A549 (cell line): ENCODE measurements at regions not wholly inside any gene's neighbourhood (a gene's known extent, or its start where the extent isn't known, plus 50 kb on each side); places are given as distances from the start of the nearest gene placed in this dataset.

Experiments used
- ATAC-seq, 2 experiments: fragments of 200-7000 bp in 1 of 2; fragments of >200 bp in 1 of 2; cut with Nextera tagmentation in 1 of 2; cut with Tn5 transposase in 1 of 2; 3 replicates each; pipeline versions ENCODE4 v1.8.0 to v1.9.1; 2018 to 2020; ENCODE audit warnings: mild to moderate bottlenecking in 1 of 2, moderate library complexity in 1 of 2
- CTCF ChIA-PET: fragments of 300-600 bp; sonication (Branson Sonifier 250); formaldehyde crosslinking; extraction: SDS; loops from one replicate; lab custom pipeline; 2021; ENCODE audit warnings: antibody characterized with exemption, inconsistent platforms; lab: Yijun Ruan, JAX
- POLR2A ChIA-PET: fragments of 350-600 bp; formaldehyde crosslinking; extraction: SDS; loops from one replicate; lab custom pipeline; 2021; ENCODE audit warnings: antibody characterized with exemption, inconsistent platforms; lab: Yijun Ruan, JAX
- DNase-seq, 2 experiments: peaks; one replicate each; pipeline versions ENCODE4 v3.0.0 to v3.0.0-alpha.2; 2011 to 2016; ENCODE audit warnings: low read depth in 1 of 2, low spot score in 1 of 2
- FAIRE-seq: peaks from 2 replicates; lab custom pipeline; 2011; peaks lifted over from hg19 to GRCh38; lab: Jason Lieb, UNC
- H3K27ac ChIP-seq, 2 experiments: fragments of >200 bp; sonication (Bioruptor Twin); formaldehyde crosslinking; 3 replicates each; pipeline ENCODE4 v1.5.1; 2016 to 2017
- H3K4me1 ChIP-seq: fragments of >200 bp; sonication (Bioruptor Twin); formaldehyde crosslinking; 3 replicates; pipeline ENCODE4 v1.6.1; 2016
- H3K4me2 ChIP-seq: fragments of >200 bp; sonication (Bioruptor Twin); formaldehyde crosslinking; 3 replicates; pipeline ENCODE4 v1.6.1; 2016
- H3K4me3 ChIP-seq: fragments of >200 bp; sonication (Bioruptor Twin); formaldehyde crosslinking; 3 replicates; pipeline ENCODE4 v1.5.1; 2016
- H3K9me3 ChIP-seq: fragments of >200 bp; sonication (Bioruptor Twin); formaldehyde crosslinking; 3 replicates; pipeline ENCODE4 v1.6.1; 2016
- BHLHE40 ChIP-seq: IDR thresholded peaks from 2 replicates; pipeline ENCODE4 v1.6.1; 2012; ENCODE audit warnings: low read depth, low read length, inconsistent platforms
- CBX8 ChIP-seq: fragments of 200-600 bp; sonication (generic); IDR thresholded peaks from 2 replicates; pipeline ENCODE4 v1.6.1; 2016
- CEBPB ChIP-seq, 2 experiments: fragments of >200 bp in 1 of 2; sonication (Bioruptor Twin) in 1 of 2; formaldehyde crosslinking in 1 of 2; IDR thresholded peaks; 2 replicates each; pipeline ENCODE4 v1.6.1; 2012 to 2016
- CTCF ChIP-seq: fragments of >200 bp; sonication (Bioruptor Twin); formaldehyde crosslinking; IDR thresholded peaks from 3 replicates; pipeline ENCODE4 v1.5.1; 2016
- EHF ChIP-seq: fragments of 250-450 bp; sonication (Bioruptor Pico); IDR thresholded peaks from 2 replicates; pipeline ENCODE4 v1.5.0; 2020; ENCODE audit warnings: mild to moderate bottlenecking
- ESRRA ChIP-seq: fragments of 150-350 bp; IDR thresholded peaks from 2 replicates; pipeline ENCODE4 v1.6.1; 2014; ENCODE audit warnings: mild to moderate bottlenecking, low read length, borderline replicate concordance
- FOXS1 ChIP-seq: fragments of 250-450 bp; sonication (Bioruptor Pico); IDR thresholded peaks from 2 replicates; pipeline ENCODE4 v1.5.0; 2020; ENCODE audit warnings: mild to moderate bottlenecking, moderate library complexity
- GATA3 ChIP-seq: IDR thresholded peaks from 2 replicates; pipeline ENCODE4 v1.6.1; 2012; ENCODE audit warnings: borderline replicate concordance
- HMGXB4 ChIP-seq: fragments of 250-450 bp; sonication (Bioruptor Pico); IDR thresholded peaks from 2 replicates; pipeline ENCODE4 v1.5.0; 2021; ENCODE audit warnings: mild to moderate bottlenecking, moderate library complexity, borderline replicate concordance
- HOXB13 ChIP-seq: fragments of 250-450 bp; sonication (Bioruptor Pico); IDR thresholded peaks from 2 replicates; pipeline ENCODE4 v1.5.0; 2020; ENCODE audit warnings: low read depth, mild to moderate bottlenecking, moderate library complexity
- KDM1A ChIP-seq: fragments of 200-600 bp; sonication (generic); IDR thresholded peaks from 2 replicates; pipeline ENCODE4 v1.6.1; 2016; ENCODE audit warnings: low read depth, mild to moderate bottlenecking
- MAFK ChIP-seq: fragments of 450-650 bp; IDR thresholded peaks from 2 replicates; pipeline ENCODE4 v1.6.1; 2014; ENCODE audit not compliant: partially characterized antibody
- MAZ ChIP-seq: fragments of 150-350 bp; IDR thresholded peaks from 2 replicates; pipeline ENCODE4 v1.6.1; 2014; ENCODE audit warnings: antibody characterized with exemption, low read depth, low read length, borderline replicate concordance
- MYC ChIP-seq: IDR thresholded peaks from 2 replicates; pipeline ENCODE4 v1.6.1; 2012; ENCODE audit warnings: mild to moderate bottlenecking, inconsistent platforms, low read length, improper control_type of control experiment, borderline replicate concordance
- NFE2L2 ChIP-seq: fragments of 150-350 bp; conservative IDR thresholded peaks from 2 replicates; pipeline ENCODE4 v1.6.1; 2014; ENCODE audit warnings: low read length
- NPAS2 ChIP-seq: fragments of 250-450 bp; sonication (Bioruptor Pico); IDR thresholded peaks from 2 replicates; pipeline ENCODE4 v1.8.0; 2022; ENCODE audit warnings: mild to moderate bottlenecking, moderate library complexity, borderline replicate concordance
- PHF8 ChIP-seq: fragments of 200-600 bp; sonication (generic); IDR thresholded peaks from 2 replicates; pipeline ENCODE4 v1.6.1; 2016; ENCODE audit warnings: low read depth, mild to moderate bottlenecking, antibody characterized with exemption, moderate library complexity, borderline replicate concordance
- POLR2AphosphoS2 ChIP-seq: conservative IDR thresholded peaks from 2 replicates; pipeline ENCODE4 v1.6.1; 2012; ENCODE audit warnings: low read length, improper control_type of control experiment, inconsistent platforms
- RAD21 ChIP-seq, 2 experiments: fragments of >200 bp in 1 of 2; sonication (Bioruptor Twin) in 1 of 2; formaldehyde crosslinking in 1 of 2; IDR thresholded peaks in 1 of 2; conservative IDR thresholded peaks in 1 of 2; 2 replicates in 1 of 2; 3 replicates in 1 of 2; pipeline ENCODE4 v1.6.1; 2012 to 2018; ENCODE audit warnings: inconsistent platforms in 1 of 2
- RFX5 ChIP-seq: fragments of 450-650 bp; IDR thresholded peaks from 2 replicates; pipeline ENCODE4 v1.7.1; 2014; ENCODE audit warnings: antibody characterized with exemption, mild to moderate bottlenecking, moderate library complexity
- SMC3 ChIP-seq: fragments of >200 bp; sonication (Bioruptor Twin); formaldehyde crosslinking; IDR thresholded peaks from 3 replicates; pipeline ENCODE4 v1.6.1; 2018; ENCODE audit warnings: inconsistent platforms
- TFCP2L1 ChIP-seq: fragments of 250-450 bp; sonication (Bioruptor Pico); IDR thresholded peaks from 2 replicates; pipeline ENCODE4 v1.5.0; 2021; ENCODE audit warnings: mild to moderate bottlenecking
- TP53 ChIP-seq: fragments of 250-450 bp; sonication (Bioruptor Pico); IDR thresholded peaks from 2 replicates; pipeline ENCODE4 v1.5.0; 2021; ENCODE audit warnings: mild to moderate bottlenecking, moderate library complexity
- ZFP36 ChIP-seq: fragments of 450-650 bp; IDR thresholded peaks from 2 replicates; pipeline ENCODE4 v1.6.1; 2014; ENCODE audit warnings: borderline replicate concordance; ENCODE audit not compliant: partially characterized antibody
- ZSCAN20 ChIP-seq: fragments of 250-450 bp; sonication (Bioruptor Pico); IDR thresholded peaks from 2 replicates; pipeline ENCODE4 v1.8.0; 2022; ENCODE audit warnings: mild to moderate bottlenecking, moderate library complexity
- WGBS: methylation state at CpG from one replicate; pipeline ENCODE4 v1.1.6; 2017; ENCODE audit errors: missing lambda C conversion rate; 5-methylcytosine and 5-hydroxymethylcytosine counted together
- TF ChIP-seq, protein P1 (sequence below): IDR thresholded peaks from 2 replicates; pipeline ENCODE4 v1.6.1; 2012; ENCODE audit warnings: low read depth, borderline replicate concordance
- TF ChIP-seq, protein P2 (sequence below): fragments of 150-350 bp; IDR thresholded peaks from 2 replicates; pipeline ENCODE4 v1.6.1; 2014; ENCODE audit warnings: low read depth, mild to moderate bottlenecking, low read length

DNA sequence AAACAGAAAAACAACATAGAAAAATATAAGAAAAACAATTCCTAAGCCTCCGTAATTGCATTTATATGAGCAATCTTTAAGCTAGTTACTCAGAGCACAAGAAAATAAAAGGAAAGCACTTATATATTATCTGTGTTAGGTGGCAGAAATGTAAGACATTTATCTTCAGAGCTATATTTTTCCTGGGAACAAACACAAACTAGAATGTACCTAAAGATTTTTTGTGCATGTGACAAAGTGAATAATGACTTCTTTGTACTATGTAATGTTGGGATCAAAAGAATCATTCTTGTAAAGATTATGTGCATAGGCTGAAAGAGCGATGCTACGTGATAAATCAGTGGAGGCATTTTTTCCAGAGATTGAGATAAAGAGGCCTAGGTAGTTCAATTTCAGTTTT, 111.3 kb upstream of the GMNC start (continued):
- TF ChIP-seq POLR2AphosphoS2, result no peak
- no peak for TF ChIP-seq FOXS1

- Histone ChIP-seq H3K9me3 (no peaks in the 10 kb centered on the region), H3K4me2 (no peak overlapping the region), H3K4me3 (no peak overlapping the region), H3K4me1 (no peaks in the 10 kb centered on the region), H3K27ac (no peak overlapping the region)
- DNase-seq, result no peak
- 36% methylated on average over 1 of the region's 1 CpG for WGBS
- FAIRE-seq, result no peak
- POLR2A ChIA-PET, result no interaction called here
- no peak for ATAC-seq
- TF ChIP-seq BHLHE40 (no peak), MYC (no peak), RAD21 (conservative IDR thresholded peaks at IDR 0.05 in 1 of 2, IDR thresholded peaks at IDR 0.05 in 1 of 2) (no peak), ZSCAN20 (CRISPR knock-in tag) (no peak)
- CTCF ChIA-PET, result no interaction called here
Observed at GRCh38 chr3:190972840-190973270, 110.4 kb upstream of the GMNC start.

GRCh38 chr3:190972196-190972595, 109.7 kb upstream of the GMNC start:
- DNase-seq (no peak), FAIRE-seq (no peak), ATAC-seq (no peak)
- TF ChIP-seq TFCP2L1, result no peak
- TF ChIP-seq NFE2L2, result no peak
- TF ChIP-seq HMGXB4, result no peak
- no peak for TF ChIP-seq TP53
- TF ChIP-seq HOXB13 (CRISPR knock-in tag), result no peak
- TF ChIP-seq CBX8, result no peak
- TF ChIP-seq ZFP36, result no peak
- no peak for TF ChIP-seq MAFK
- no peak for TF ChIP-seq BHLHE40
- TF ChIP-seq SMC3, result no peak
- TF ChIP-seq GATA3, result no peak
- TF ChIP-seq KDM1A, result no peak
- TF ChIP-seq PHF8, result no peak
- H3K27ac ChIP-seq, result no peak overlapping the region
- H3K9me3 ChIP-seq, result no peaks in the 10 kb centered on the region
- H3K4me2 ChIP-seq, result no peak overlapping the region
- H3K4me3 ChIP-seq, result no peak overlapping the region
- H3K4me1 ChIP-seq, result no peaks in the 10 kb centered on the region
- CTCF ChIA-PET, result no interaction called here
- POLR2A ChIA-PET, result no interaction called here
- WGBS, result 40% methylated on average over 5 of the region's 5 CpGs

GRCh38 chr3:190970560-190970959, 108.1 kb upstream of the GMNC start:
- ATAC-seq, result no peak
- ChIA-PET CTCF (no interaction called here), POLR2A (no interaction called here)
- Histone ChIP-seq H3K27ac (no peak overlapping the region), H3K4me2 (no peak overlapping the region), H3K9me3 (no peaks in the 10 kb centered on the region), H3K4me1 (no peaks in the 10 kb centered on the region), H3K4me3 (no peak overlapping the region)
- no peak for FAIRE-seq
- no peak for DNase-seq
- TF ChIP-seq ESRRA (no peak), KDM1A (no peak), TP53 (no peak), HMGXB4 (no peak), CTCF (no peak), RFX5 (no peak), NPAS2 (no peak), CBX8 (no peak), NFE2L2 (no peak), CEBPB (IDR thresholded peaks at IDR 0.05) (no peak), ZFP36 (no peak), PHF8 (no peak), MAZ (no peak), EHF (no peak)
- TF ChIP-seq, protein P1, sequence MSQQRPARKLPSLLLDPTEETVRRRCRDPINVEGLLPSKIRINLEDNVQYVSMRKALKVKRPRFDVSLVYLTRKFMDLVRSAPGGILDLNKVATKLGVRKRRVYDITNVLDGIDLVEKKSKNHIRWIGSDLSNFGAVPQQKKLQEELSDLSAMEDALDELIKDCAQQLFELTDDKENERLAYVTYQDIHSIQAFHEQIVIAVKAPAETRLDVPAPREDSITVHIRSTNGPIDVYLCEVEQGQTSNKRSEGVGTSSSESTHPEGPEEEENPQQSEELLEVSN, result no peak
- TF ChIP-seq, protein P2, sequence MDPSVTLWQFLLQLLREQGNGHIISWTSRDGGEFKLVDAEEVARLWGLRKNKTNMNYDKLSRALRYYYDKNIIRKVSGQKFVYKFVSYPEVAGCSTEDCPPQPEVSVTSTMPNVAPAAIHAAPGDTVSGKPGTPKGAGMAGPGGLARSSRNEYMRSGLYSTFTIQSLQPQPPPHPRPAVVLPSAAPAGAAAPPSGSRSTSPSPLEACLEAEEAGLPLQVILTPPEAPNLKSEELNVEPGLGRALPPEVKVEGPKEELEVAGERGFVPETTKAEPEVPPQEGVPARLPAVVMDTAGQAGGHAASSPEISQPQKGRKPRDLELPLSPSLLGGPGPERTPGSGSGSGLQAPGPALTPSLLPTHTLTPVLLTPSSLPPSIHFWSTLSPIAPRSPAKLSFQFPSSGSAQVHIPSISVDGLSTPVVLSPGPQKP, result no peak
